CD4-positive, CD25-positive, alpha-beta regulatory T cell (primary cell): ENCODE measurements at regions not wholly inside any gene's neighbourhood (a gene's known extent, or its start where the extent isn't known, plus 50 kb on each side); places are given as distances from the start of the nearest gene placed in this dataset.
"Not testable (repeated sequence)": the region's sequence is repeated elsewhere in the genome, so short reads cannot be mapped to it uniquely, and the experiment has no call there.

Experiments used
- ATAC-seq, 2 donors: fragments of 150-1000 bp; cut with Tn5 transposase; one replicate each; pipeline ENCODE4 v1.10.0; 2021; ENCODE audit warnings: low read depth in 2 of 2, moderate number of reproducible peaks in 2 of 2, moderate library complexity in 1 of 2
- DNase-seq, 3 donors: peaks; one replicate each; pipeline versions ENCODE4 v3.0.0 to v3.0.0-alpha.2; 2012 to 2022; ENCODE audit warnings: mixed read lengths in 1 of 3
- H3K27ac ChIP-seq: one replicate; pipeline ENCODE4 v1.7.0; 2013; ENCODE audit warnings: mild to moderate bottlenecking, low read length; ENCODE audit not compliant: insufficient read depth, poor library complexity, severe bottlenecking
- H3K27me3 ChIP-seq: one replicate; pipeline ENCODE4 v1.7.0; 2013; ENCODE audit warnings: low read length; ENCODE audit not compliant: control insufficient read depth, insufficient read depth
- H3K36me3 ChIP-seq: one replicate; pipeline ENCODE4 v1.7.0; 2013; ENCODE audit warnings: mild to moderate bottlenecking, low read length, moderate library complexity; ENCODE audit not compliant: control insufficient read depth, insufficient read depth
- H3K4me1 ChIP-seq: 2 replicates; pipeline ENCODE4 v1.7.0; 2013; ENCODE audit warnings: mild to moderate bottlenecking, low read length; ENCODE audit not compliant: insufficient read depth, control insufficient read depth, poor library complexity, severe bottlenecking
- H3K4me3 ChIP-seq: one replicate; pipeline ENCODE4 v1.7.0; 2013; ENCODE audit warnings: low read depth, mild to moderate bottlenecking, low read length, moderate library complexity
- H3K9me3 ChIP-seq, 2 experiments: 1 replicate in 1 of 2; 2 replicates in 1 of 2; pipeline ENCODE4 v1.7.0; 2013; ENCODE audit warnings: low read length in 2 of 2, mild to moderate bottlenecking in 1 of 2, moderate library complexity in 1 of 2; ENCODE audit not compliant: control insufficient read depth in 2 of 2
- H3K27ac Mint-ChIP-seq, 3 donors: one replicate each; pipeline ENCODE4 v1.8.0; 2020 to 2022; ENCODE audit warnings: mild to moderate bottlenecking in 3 of 3, mixed read lengths in 3 of 3, moderate library complexity in 2 of 3
- H3K27me3 Mint-ChIP-seq: one replicate; pipeline ENCODE4 v1.8.0; 2022; ENCODE audit warnings: mild to moderate bottlenecking, mixed read lengths
- H3K36me3 Mint-ChIP-seq: one replicate; pipeline ENCODE4 v1.8.0; 2020; ENCODE audit warnings: mixed read lengths
- H3K4me1 Mint-ChIP-seq, 4 donors: one replicate each; pipeline ENCODE4 v1.8.0; 2020 to 2022; ENCODE audit warnings: mixed read lengths in 4 of 4, mild to moderate bottlenecking in 1 of 4
- H3K4me3 Mint-ChIP-seq, 4 donors: one replicate each; pipeline ENCODE4 v1.8.0; 2020 to 2022; ENCODE audit warnings: mild to moderate bottlenecking in 4 of 4, mixed read lengths in 4 of 4, moderate library complexity in 3 of 4
- H3K9me3 Mint-ChIP-seq, 7 donors: one replicate each; pipeline ENCODE4 v1.8.0; 2020 to 2022; ENCODE audit warnings: mixed read lengths in 7 of 7, mild to moderate bottlenecking in 3 of 7, moderate library complexity in 2 of 7

- no peaks in the 10 kb centered on the region for H3K27me3 ChIP-seq
- Mint-ChIP-seq H3K27ac (no peak overlapping the region), H3K4me3 (no peak overlapping the region), H3K9me3 (peaks cover 2 to 19% (median 6%) of the 10 kb centered on the region in 7 donors), H3K27me3 (no peaks in the 10 kb centered on the region), H3K36me3 (no peaks in the 10 kb centered on the region), H3K4me1 (no peaks in the 10 kb centered on the region)
- no peaks in the 10 kb centered on the region for H3K36me3 ChIP-seq
- ATAC-seq: no peak
- no peaks in the 10 kb centered on the region for H3K9me3 ChIP-seq
- H3K27ac ChIP-seq: no peak overlapping the region
- H3K4me3 ChIP-seq: no peak overlapping the region
- DNase-seq: no peak
- H3K4me1 ChIP-seq: no peaks in the 10 kb centered on the region
Measured at GRCh38 chr5:30458681-30459080, 734.8 kb upstream of the CDH6 start.

GRCh38 chr5:30455484-30455883, 738.0 kb upstream of the CDH6 start:
- H3K9me3 ChIP-seq, H3K4me1 Mint-ChIP-seq, H3K4me1 ChIP-seq, H3K36me3 ChIP-seq, H3K4me3 Mint-ChIP-seq, H3K4me3 ChIP-seq, H3K36me3 Mint-ChIP-seq, ATAC-seq, H3K27ac ChIP-seq, H3K27me3 ChIP-seq, DNase-seq, H3K27me3 Mint-ChIP-seq, H3K27ac Mint-ChIP-seq: not testable (repeated sequence)
- peaks cover 2 to 23% (median 9%) of the 10 kb centered on the region in 7 donors for H3K9me3 Mint-ChIP-seq

GRCh38 chr5:30453168-30453567, 740.3 kb upstream of the CDH6 start:
- H3K9me3 Mint-ChIP-seq: peaks cover 2 to 30% (median 9%) of the 10 kb centered on the region in 7 donors
- H3K36me3 Mint-ChIP-seq: no peaks in the 10 kb centered on the region
- H3K27me3 Mint-ChIP-seq: no peaks in the 10 kb centered on the region
- DNase-seq: no peak
- ATAC-seq: no peak
- H3K36me3 ChIP-seq: no peaks in the 10 kb centered on the region
- H3K4me1 ChIP-seq: no peaks in the 10 kb centered on the region
- no peaks in the 10 kb centered on the region for H3K9me3 ChIP-seq
- H3K27ac Mint-ChIP-seq: no peak overlapping the region
- no peaks in the 10 kb centered on the region for H3K27me3 ChIP-seq
- H3K4me1 Mint-ChIP-seq: no peaks in the 10 kb centered on the region
- no peak overlapping the region for H3K4me3 Mint-ChIP-seq
- no peak overlapping the region for H3K4me3 ChIP-seq
- no peak overlapping the region for H3K27ac ChIP-seq

- H3K27me3 Mint-ChIP-seq: no peaks in the 10 kb centered on the region
- no peaks in the 10 kb centered on the region for H3K27me3 ChIP-seq
- DNase-seq: no peak
- no peak overlapping the region for H3K4me3 ChIP-seq
- no peaks in the 10 kb centered on the region for H3K4me1 Mint-ChIP-seq
- no peak for ATAC-seq
- no peak overlapping the region for H3K4me3 Mint-ChIP-seq
- peaks cover 0 to 27% (median 9%) of the 10 kb centered on the region in 7 donors for H3K9me3 Mint-ChIP-seq
- no peak overlapping the region for H3K27ac Mint-ChIP-seq
- H3K9me3 ChIP-seq: no peaks in the 10 kb centered on the region
- H3K36me3 ChIP-seq: no peaks in the 10 kb centered on the region
- no peak overlapping the region for H3K27ac ChIP-seq
- H3K36me3 Mint-ChIP-seq: no peaks in the 10 kb centered on the region
- no peaks in the 10 kb centered on the region for H3K4me1 ChIP-seq
Measured at GRCh38 chr5:30450153-30450552, 743.3 kb upstream of the CDH6 start.

- Mint-ChIP-seq H3K27ac (no peak overlapping the region), H3K27me3 (no peaks in the 10 kb centered on the region), H3K36me3 (no peaks in the 10 kb centered on the region), H3K4me3 (no peak overlapping the region), H3K4me1 (no peaks in the 10 kb centered on the region), H3K9me3 (peaks cover 2 to 21% (median 9%) of the 10 kb centered on the region in 7 donors)
- H3K36me3 ChIP-seq: no peaks in the 10 kb centered on the region
- ATAC-seq (no peak), DNase-seq (no peak)
- H3K9me3 ChIP-seq: no peaks in the 10 kb centered on the region
- H3K4me1 ChIP-seq: no peaks in the 10 kb centered on the region
- no peak overlapping the region for H3K27ac ChIP-seq
- no peak overlapping the region for H3K4me3 ChIP-seq
- H3K27me3 ChIP-seq: no peaks in the 10 kb centered on the region
Measured at GRCh38 chr5:30447431-30447830, 746.1 kb upstream of the CDH6 start.

GRCh38 chr5:30446456-30446855, 747.0 kb upstream of the CDH6 start:
- Mint-ChIP-seq H3K4me1 (no peaks in the 10 kb centered on the region), H3K9me3 (peaks cover 2 to 21% (median 9%) of the 10 kb centered on the region in 7 donors), H3K4me3 (no peak overlapping the region), H3K27ac (no peak overlapping the region), H3K36me3 (no peaks in the 10 kb centered on the region), H3K27me3 (no peaks in the 10 kb centered on the region)
- no peaks in the 10 kb centered on the region for H3K4me1 ChIP-seq
- DNase-seq (no peak), ATAC-seq (no peak)
- no peaks in the 10 kb centered on the region for H3K27me3 ChIP-seq
- H3K36me3 ChIP-seq: no peaks in the 10 kb centered on the region
- no peak overlapping the region for H3K27ac ChIP-seq
- no peak overlapping the region for H3K4me3 ChIP-seq
- H3K9me3 ChIP-seq: no peaks in the 10 kb centered on the region

GRCh38 chr5:30438785-30439184, 754.7 kb upstream of the CDH6 start:
- Histone ChIP-seq H3K4me3 (no peak overlapping the region), H3K9me3 (peaks cover 4 to 12% of the 10 kb centered on the region in 2 experiments), H3K36me3 (no peaks in the 10 kb centered on the region), H3K27ac (no peak overlapping the region), H3K27me3 (no peaks in the 10 kb centered on the region), H3K4me1 (no peaks in the 10 kb centered on the region)
- Mint-ChIP-seq H3K27ac (no peak overlapping the region), H3K4me3 (no peak overlapping the region), H3K4me1 (no peaks in the 10 kb centered on the region), H3K27me3 (no peaks in the 10 kb centered on the region), H3K36me3 (no peaks in the 10 kb centered on the region), H3K9me3 (peaks cover 0 to 24% (median 9%) of the 10 kb centered on the region in 7 donors)
- ATAC-seq (no peak), DNase-seq (no peak)

- H3K27ac ChIP-seq: no peak overlapping the region
- no peaks in the 10 kb centered on the region for H3K4me1 ChIP-seq
- Mint-ChIP-seq H3K9me3 (peaks cover under 1 to 27% (median 11%) of the 10 kb centered on the region in 7 donors), H3K4me3 (no peak overlapping the region), H3K27me3 (no peaks in the 10 kb centered on the region), H3K27ac (no peak overlapping the region), H3K36me3 (no peaks in the 10 kb centered on the region), H3K4me1 (no peaks in the 10 kb centered on the region)
- H3K36me3 ChIP-seq: no peaks in the 10 kb centered on the region
- ATAC-seq (no peak), DNase-seq (no peak)
- H3K9me3 ChIP-seq: peaks cover 4 to 14% of the 10 kb centered on the region in 2 experiments
- H3K27me3 ChIP-seq: no peaks in the 10 kb centered on the region
- H3K4me3 ChIP-seq: no peak overlapping the region
Measured at GRCh38 chr5:30436691-30437090, 756.8 kb upstream of the CDH6 start.
